HFF-Myc (cell line): ENCODE measurements at regions not wholly inside any gene's neighbourhood (a gene's known extent, or its start where the extent isn't known, plus 50 kb on each side); places are given as distances from the start of the nearest gene placed in this dataset.

Source experiments
- DNase-seq: peaks from one replicate; pipeline ENCODE4 v3.0.0-alpha.2; 2011; ENCODE audit warnings: low read depth; ENCODE audit errors: extremely low read depth
- H3K4me3 ChIP-seq: replicated peaks from 2 replicates; pipeline ENCODE4 v1.5.1; 2011; ENCODE audit warnings: low read depth, mild to moderate bottlenecking, control low read depth, low read length
- CTCF ChIP-seq: IDR thresholded peaks from 2 replicates; pipeline ENCODE4 v1.5.1; 2012; ENCODE audit warnings: mild to moderate bottlenecking, low read depth, low read length, control low read depth; ENCODE audit errors: missing control alignments

- DNase-seq, result no peak
- no peak for TF ChIP-seq CTCF
- H3K4me3 ChIP-seq, result no peak overlapping the region
Observed at GRCh38 chr4:165635381-165635780, 237.7 kb upstream of the TLL1 start.

- no peak overlapping the region for H3K4me3 ChIP-seq
- DNase-seq, result no peak
- TF ChIP-seq CTCF, result no peak
Observed at GRCh38 chr4:165635951-165636350, 237.1 kb upstream of the TLL1 start.

- no peak overlapping the region for H3K4me3 ChIP-seq
- TF ChIP-seq CTCF, result no peak
- no peak for DNase-seq
Observed at GRCh38 chr4:165651901-165652300, 221.1 kb upstream of the TLL1 start.

- H3K4me3 ChIP-seq, result no peak overlapping the region
- TF ChIP-seq CTCF, result no peak
Observed at GRCh38 chr4:165654556-165654955, 218.5 kb upstream of the TLL1 start.

GRCh38 chr4:165656399-165656798 lies 216.6 kb upstream of the TLL1 start:
- TF ChIP-seq CTCF, result no peak

More at GRCh38 chr4:165654556-165654955, 218.5 kb upstream of the TLL1 start:
- DNase-seq, result no peak

GRCh38 chr4:165656829-165657490 lies 216.1 kb upstream of the TLL1 start:
- H3K4me3 ChIP-seq, result no peak overlapping the region
- DNase-seq, result no peak
- no peak for TF ChIP-seq CTCF

More at GRCh38 chr4:165656399-165656798, 216.6 kb upstream of the TLL1 start:
- H3K4me3 ChIP-seq, result no peak overlapping the region
- no peak for DNase-seq

GRCh38 chr4:165662341-165662740 lies 210.7 kb upstream of the TLL1 start:
- H3K4me3 ChIP-seq, result no peak overlapping the region
- DNase-seq, result no peak
- TF ChIP-seq CTCF, result no peak
